ENCODE measurements at regions not wholly inside any gene's neighbourhood (a gene's known extent, or its start where the extent isn't known, plus 50 kb on each side); places are given as distances from the start of the nearest gene placed in this dataset.
"Not testable (repeated sequence)": the region's sequence is repeated elsewhere in the genome, so short reads cannot be mapped to it uniquely, and the experiment has no call there.

- DNase-seq = no peak
Measured at GRCh38 chr5:100641833-100642232, 106.7 kb downstream of the FAM174A start.

GRCh38 chr5:100643473-100643872 is 108.3 kb downstream of the FAM174A start:
- DNase-seq = no peak

GRCh38 chr5:100644185-100644584 is 109.0 kb downstream of the FAM174A start:
- peak; percentile 68 for DNase-seq

DNA sequence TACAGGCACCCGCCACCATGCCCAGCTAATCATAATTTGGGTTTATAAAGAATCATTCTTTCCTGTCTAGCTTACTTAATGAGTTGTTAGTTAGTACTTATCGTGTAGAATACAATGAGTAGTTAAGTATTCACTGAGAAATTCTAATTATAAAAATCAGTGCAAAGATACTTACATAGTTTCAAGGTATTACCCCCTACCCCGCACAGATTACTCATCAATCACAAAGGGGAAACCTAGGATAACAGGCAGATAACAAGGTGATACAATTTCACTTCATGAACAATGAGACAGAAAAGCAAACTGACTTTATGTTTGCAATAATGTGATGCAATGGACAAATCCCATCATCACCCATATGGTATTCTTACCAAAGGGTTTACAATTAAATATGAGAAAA is 109.6 kb downstream of the FAM174A start:
- DNase-seq = no peak

DNA sequence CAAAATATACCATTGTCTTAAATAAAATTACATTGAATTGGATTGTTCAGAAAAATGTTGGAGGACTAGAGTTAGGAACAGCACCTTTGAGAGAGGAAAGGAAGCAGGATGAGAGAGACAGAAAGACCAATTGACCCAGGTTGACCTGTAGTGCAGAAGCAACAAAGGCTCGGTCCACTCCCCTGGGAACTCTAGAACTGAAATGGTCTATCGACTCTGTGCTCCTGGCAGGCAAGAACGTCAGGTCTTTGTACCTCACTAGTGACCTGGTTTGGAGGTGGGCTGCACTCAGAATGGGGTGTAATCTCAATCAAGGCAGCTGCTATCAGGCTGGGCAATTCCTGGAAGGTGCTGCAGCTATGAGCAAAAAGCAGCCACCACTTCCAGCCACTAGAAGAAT is 110.8 kb downstream of the FAM174A start:
- no peak for DNase-seq

DNA sequence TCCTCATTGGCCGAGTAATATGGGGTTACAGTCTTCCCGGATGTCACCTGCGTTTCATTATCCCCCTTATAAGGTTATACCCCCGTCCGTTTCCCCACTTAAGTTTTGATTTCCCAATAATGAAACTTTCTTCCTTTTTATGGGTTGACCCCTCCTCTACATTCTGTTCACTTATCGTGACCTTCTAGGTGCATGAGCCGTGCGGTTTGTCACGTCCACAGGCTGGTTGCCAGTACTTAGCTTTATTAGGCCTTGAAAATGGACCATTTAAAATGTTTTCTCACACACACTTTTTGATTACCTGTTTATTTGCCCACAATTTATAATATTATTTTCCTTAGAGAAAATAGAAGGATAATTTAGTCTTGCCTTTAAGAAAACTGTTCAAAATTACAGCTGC is 111.5 kb downstream of the FAM174A start:
- DNase-seq = no peak

DNA sequence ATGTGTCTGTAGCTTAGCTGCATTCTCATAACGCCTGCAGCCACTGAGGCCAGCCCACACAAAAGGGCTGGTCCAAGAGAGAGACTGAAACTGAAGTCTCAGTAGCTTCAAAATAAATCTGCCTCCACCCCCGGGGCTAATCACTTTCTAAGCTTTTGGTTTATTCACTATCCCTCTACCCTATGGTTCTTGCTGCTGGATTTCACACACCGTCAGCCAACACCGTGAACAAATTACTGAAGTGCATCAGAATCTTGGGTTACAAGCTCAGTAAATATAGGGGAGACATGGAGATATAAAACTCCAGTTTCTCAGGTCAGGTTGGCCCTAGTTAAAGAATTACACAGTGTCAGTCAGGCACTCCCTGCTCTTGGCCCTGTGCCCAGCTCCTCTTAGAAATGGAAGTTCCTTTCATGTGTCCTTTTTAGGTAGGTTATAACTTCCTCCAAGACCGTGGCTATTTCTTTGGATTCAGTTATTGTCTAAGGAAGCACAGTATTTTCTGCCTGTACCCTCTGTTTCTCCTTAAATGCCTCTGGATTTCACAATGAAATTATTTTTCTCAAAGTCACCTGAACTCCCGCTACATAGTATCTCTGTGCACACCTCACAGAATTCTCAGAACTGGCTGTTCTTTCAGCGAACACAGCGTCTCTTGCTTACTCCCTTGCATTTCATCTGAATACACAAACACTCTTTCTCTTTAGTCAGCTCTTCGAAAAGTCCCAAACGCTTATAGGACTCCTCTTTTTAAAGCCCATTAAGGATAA is 112.5 kb downstream of the FAM174A start:
- DNase-seq = peak; percentile 10

DNA sequence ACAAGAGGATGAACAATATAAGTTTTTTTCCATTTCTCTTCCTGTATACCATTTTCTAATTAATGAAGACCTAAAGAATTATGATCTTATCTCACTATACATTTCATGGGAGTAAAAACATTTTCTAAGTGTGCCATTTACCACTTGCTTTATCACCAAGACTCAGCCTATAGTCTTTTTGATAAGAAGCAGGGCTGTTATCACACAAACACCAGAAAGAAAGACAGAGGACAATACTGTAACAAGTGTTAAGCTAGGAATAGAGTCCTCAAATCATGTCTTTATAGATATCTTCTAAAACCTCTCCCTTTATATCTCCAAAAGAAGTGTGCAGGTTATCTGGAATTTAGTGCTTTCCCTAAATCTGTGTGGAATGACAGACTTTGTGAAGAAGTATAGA is 119.7 kb downstream of the FAM174A start:
- DNase-seq = no peak

DNA sequence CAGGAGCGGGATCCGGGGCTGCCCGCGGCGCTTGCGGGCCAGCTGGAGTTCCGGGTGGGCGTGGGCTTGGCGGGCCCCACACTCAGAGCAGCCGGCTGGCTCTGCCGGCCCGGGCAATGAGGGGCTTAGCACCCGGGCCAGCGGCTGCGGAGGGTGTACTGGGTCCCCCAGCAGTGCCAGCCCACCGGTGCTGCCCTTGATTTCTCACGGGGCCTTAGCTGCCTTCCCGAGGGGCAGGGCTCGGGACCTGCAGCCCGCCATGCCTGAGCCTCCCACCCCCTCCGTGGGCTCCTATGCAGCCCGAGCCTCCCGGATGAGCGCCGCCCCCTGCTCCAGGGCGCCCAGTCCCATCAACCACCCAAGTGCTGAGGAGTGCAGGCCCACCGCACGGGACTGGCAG is 121.6 kb downstream of the FAM174A start:
- not testable (repeated sequence) for DNase-seq

GRCh38 chr5:100659080-100659795 is 124.1 kb downstream of the FAM174A start:
- no peak for DNase-seq

DNA sequence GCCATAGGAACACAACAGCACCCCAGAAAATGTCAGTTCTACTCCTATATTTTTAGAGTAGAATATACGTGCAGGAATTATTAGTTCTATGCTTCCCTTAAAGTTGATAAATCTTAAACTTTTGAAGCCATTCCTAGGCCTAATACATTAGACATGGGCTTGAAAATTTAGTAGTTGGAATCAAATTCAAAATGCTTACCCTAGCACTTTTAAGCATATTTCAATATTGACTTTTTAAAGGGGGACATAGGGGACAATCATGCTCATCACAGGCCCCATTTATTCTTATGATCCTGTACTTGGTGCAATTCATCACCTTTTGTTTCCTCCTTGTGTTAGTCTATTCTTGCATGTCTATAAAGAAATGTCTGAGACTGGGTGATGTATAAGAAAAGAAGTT is 129.0 kb downstream of the FAM174A start:
- DNase-seq = no peak

GRCh38 chr5:100667161-100667630 is 132.0 kb downstream of the FAM174A start:
- DNase-seq = no peak

- no peak for DNase-seq
Measured at GRCh38 chr5:100668511-100668910, 133.3 kb downstream of the FAM174A start.

DNA sequence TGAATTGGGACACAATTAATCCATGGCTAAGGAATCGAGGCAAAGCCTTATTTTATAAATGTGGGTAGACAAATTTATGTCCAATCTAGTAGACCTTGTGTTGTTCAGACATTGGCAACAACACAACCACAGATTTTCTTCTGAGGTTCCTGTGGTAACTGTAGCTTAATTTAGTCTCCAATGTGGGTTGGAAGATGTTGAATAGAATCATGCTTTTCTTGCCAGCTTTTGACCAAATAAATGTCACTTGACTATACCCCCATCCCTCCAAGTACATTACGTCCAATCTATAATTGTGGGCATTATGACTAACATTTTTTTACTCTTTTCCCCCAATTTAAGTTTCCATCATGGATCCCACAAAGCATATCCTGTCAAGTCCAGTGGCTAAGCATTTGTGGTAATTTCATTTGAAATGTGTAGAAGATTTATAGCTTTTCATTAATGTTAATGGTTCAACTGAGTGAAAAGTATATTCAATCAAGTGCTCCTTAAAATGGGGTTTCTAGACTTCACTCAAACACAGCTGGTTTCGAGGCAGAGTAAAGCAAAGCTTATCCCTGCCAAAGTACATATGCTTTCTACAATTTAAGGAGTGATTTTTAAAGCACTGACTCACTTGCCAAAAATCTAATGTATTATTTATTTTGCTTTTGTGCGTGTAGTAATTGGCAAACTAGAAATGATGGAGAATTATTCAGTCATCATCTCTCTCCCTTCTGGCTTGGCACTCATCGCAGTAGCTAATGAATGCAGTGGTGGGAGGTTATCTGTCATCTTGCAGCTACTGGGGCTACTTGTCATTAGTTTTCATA is 141.8 kb downstream of the FAM174A start:
- DNase-seq = peak; percentile 80

DNA sequence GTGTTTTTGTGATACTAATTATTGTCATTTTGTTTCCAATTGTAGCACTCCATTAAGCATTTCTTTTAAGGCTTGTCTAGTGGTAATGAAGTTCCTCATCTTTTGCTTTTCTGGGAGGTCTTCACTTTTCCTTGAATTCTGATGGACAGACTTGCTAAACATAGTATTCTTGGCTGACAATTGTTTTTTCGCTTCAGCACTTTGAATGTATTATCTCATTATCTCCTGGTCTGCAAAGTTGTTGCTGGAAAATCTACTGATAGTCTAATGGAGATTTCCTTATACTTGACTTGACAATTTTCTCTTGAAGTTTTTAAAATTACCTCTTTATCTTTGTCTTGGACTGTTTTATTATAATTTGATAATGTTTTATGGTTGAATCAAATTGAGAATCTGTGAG is 147.5 kb downstream of the FAM174A start:
- no peak for DNase-seq

GRCh38 chr5:100683881-100684280 is 148.7 kb downstream of the FAM174A start:
- no peak for DNase-seq

GRCh38 chr5:100685122-100685521 is 149.9 kb downstream of the FAM174A start:
- not testable (repeated sequence) for DNase-seq

- DNase-seq = not testable (repeated sequence)
Measured at GRCh38 chr5:100688834-100689233, 153.7 kb downstream of the FAM174A start.

- DNase-seq = no peak
Measured at GRCh38 chr5:100690036-100690560, 154.9 kb downstream of the FAM174A start.

- DNase-seq = no peak
Measured at GRCh38 chr5:100691085-100691484, 155.9 kb downstream of the FAM174A start.

- no peak for DNase-seq
Measured at GRCh38 chr5:100691548-100691947, 156.4 kb downstream of the FAM174A start.

- no peak for DNase-seq
Measured at GRCh38 chr5:100693481-100693880, 158.3 kb downstream of the FAM174A start.

DNA sequence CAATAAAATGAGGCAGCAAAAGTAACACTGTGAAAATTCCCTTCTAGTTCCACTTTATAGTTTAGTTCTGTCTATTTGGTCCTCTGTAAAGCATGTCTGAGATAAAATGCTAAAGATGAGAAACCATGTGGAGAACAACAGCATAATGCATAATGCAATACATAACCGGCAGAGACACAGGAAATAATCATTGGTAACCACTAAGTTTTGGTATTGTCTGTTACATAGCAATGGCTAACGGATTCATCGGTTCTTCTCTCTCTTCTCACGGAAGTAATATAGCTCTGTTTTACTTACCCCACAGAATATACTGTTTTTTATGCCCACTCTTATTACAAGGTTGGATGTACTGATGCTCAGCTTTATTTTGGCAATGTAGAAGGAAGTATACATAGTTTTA is 158.9 kb downstream of the FAM174A start:
- no peak for DNase-seq
